ENCODE measurements at regions not wholly inside any gene's neighbourhood (a gene's known extent, or its start where the extent isn't known, plus 50 kb on each side); places are given as distances from the start of the nearest gene placed in this dataset.

GRCh38 chr3:101939361-101940049 is 90.2 kb downstream of the NFKBIZ start:
- H3K4me3 Mint-ChIP-seq (ENCODE audit: unreplicated experiment): no peak overlapping the region
- H3K27me3 Mint-ChIP-seq (ENCODE audit: low read depth): no peaks in the 10 kb centered on the region
- peaks cover 6% of the 10 kb centered on the region for H3K9me3 Mint-ChIP-seq (ENCODE audit: low read depth)
- H3K4me1 Mint-ChIP-seq (ENCODE audit: low read depth): peaks cover 27% of the 10 kb centered on the region
- no peak for TF ChIP-seq CTCF (IDR thresholded peaks at IDR 0.05)
- H3K36me3 Mint-ChIP-seq (ENCODE audit: low read depth): no peaks in the 10 kb centered on the region
- no peak overlapping the region for H3K27ac Mint-ChIP-seq (ENCODE audit: unreplicated experiment)
- no peak for DNase-seq (ENCODE audit: low spot score)

GRCh38 chr3:101940521-101941317 is 91.4 kb downstream of the NFKBIZ start:
- Mint-ChIP-seq H3K4me1 (ENCODE audit: low read depth) (peaks cover 21% of the 10 kb centered on the region), H3K27ac (ENCODE audit: unreplicated experiment) (no peak overlapping the region), H3K9me3 (ENCODE audit: low read depth) (peaks cover 6% of the 10 kb centered on the region), H3K36me3 (ENCODE audit: low read depth) (no peaks in the 10 kb centered on the region), H3K4me3 (ENCODE audit: unreplicated experiment) (no peak overlapping the region), H3K27me3 (ENCODE audit: low read depth) (no peaks in the 10 kb centered on the region)
- DNase-seq (ENCODE audit: low spot score): no peak
- TF ChIP-seq CTCF (IDR thresholded peaks at IDR 0.05): no peak

- H3K36me3 Mint-ChIP-seq (ENCODE audit: low read depth): no peaks in the 10 kb centered on the region
- peaks cover 6% of the 10 kb centered on the region for H3K9me3 Mint-ChIP-seq (ENCODE audit: low read depth)
- DNase-seq (ENCODE audit: low spot score): no peak
- no peaks in the 10 kb centered on the region for H3K27me3 Mint-ChIP-seq (ENCODE audit: low read depth)
- H3K4me3 Mint-ChIP-seq (ENCODE audit: unreplicated experiment): no peak overlapping the region
- no peak for TF ChIP-seq CTCF (IDR thresholded peaks at IDR 0.05)
- peaks cover 15% of the 10 kb centered on the region for H3K4me1 Mint-ChIP-seq (ENCODE audit: low read depth)
- H3K27ac Mint-ChIP-seq (ENCODE audit: unreplicated experiment): no peak overlapping the region
Measured at GRCh38 chr3:101941318-101942040, 92.2 kb downstream of the NFKBIZ start.

- Mint-ChIP-seq H3K4me3 (ENCODE audit: unreplicated experiment) (no peak overlapping the region), H3K27ac (ENCODE audit: unreplicated experiment) (peak overlapping the region; percentile 49), H3K9me3 (ENCODE audit: low read depth) (no peaks in the 10 kb centered on the region), H3K4me1 (ENCODE audit: low read depth) (peaks cover 6% of the 10 kb centered on the region), H3K36me3 (ENCODE audit: low read depth) (no peaks in the 10 kb centered on the region), H3K27me3 (ENCODE audit: low read depth) (no peaks in the 10 kb centered on the region)
- TF ChIP-seq CTCF (IDR thresholded peaks at IDR 0.05): no peak
- no peak for DNase-seq (ENCODE audit: low spot score)
Measured at GRCh38 chr3:101942356-101942755, 93.0 kb downstream of the NFKBIZ start.

GRCh38 chr3:101943029-101943428 is 93.7 kb downstream of the NFKBIZ start:
- Mint-ChIP-seq H3K4me3 (ENCODE audit: unreplicated experiment) (no peak overlapping the region), H3K36me3 (ENCODE audit: low read depth) (no peaks in the 10 kb centered on the region), H3K9me3 (ENCODE audit: low read depth) (no peaks in the 10 kb centered on the region), H3K27me3 (ENCODE audit: low read depth) (no peaks in the 10 kb centered on the region), H3K4me1 (ENCODE audit: low read depth) (peaks cover 6% of the 10 kb centered on the region), H3K27ac (ENCODE audit: unreplicated experiment) (no peak overlapping the region)
- no peak for TF ChIP-seq CTCF (IDR thresholded peaks at IDR 0.05)
- no peak for DNase-seq (ENCODE audit: low spot score)

All from chondrocyte (in vitro differentiated cells).